H1 (cell line): ENCODE measurements at regions not wholly inside any gene's neighbourhood (a gene's known extent, or its start where the extent isn't known, plus 50 kb on each side); places are given as distances from the start of the nearest gene placed in this dataset.

ENCODE experiments used
- BACH1 ChIP-seq: IDR thresholded peaks from 2 replicates; pipeline ENCODE4 v1.6.1; 2012; ENCODE audit warnings: low read length, improper control_type of control experiment
- CREB1 ChIP-seq: IDR thresholded peaks from 2 replicates; pipeline ENCODE4 v1.6.1; 2012; ENCODE audit warnings: inconsistent platforms
- EZH2 ChIP-seq: fragments of 200-600 bp; sonication (generic); IDR thresholded peaks from 2 replicates; pipeline ENCODE4 v1.7.1; 2012; ENCODE audit warnings: low read depth, mild to moderate bottlenecking, moderate library complexity, low read length, inconsistent platforms; ENCODE audit not compliant: severe bottlenecking
- PHF8 ChIP-seq: fragments of 200-600 bp; sonication (generic); conservative IDR thresholded peaks from 2 replicates; pipeline ENCODE4 v1.7.1; 2012; ENCODE audit warnings: low read depth, mild to moderate bottlenecking, inconsistent platforms, low read length, moderate library complexity
- SAP30 ChIP-seq: fragments of 300-600 bp; sonication (generic); IDR thresholded peaks from 2 replicates; pipeline ENCODE4 v1.7.1; 2012; ENCODE audit warnings: low read length, moderate library complexity, mild to moderate bottlenecking, inconsistent platforms; ENCODE audit not compliant: insufficient read depth, insufficient replicate concordance
- SP1 ChIP-seq: IDR thresholded peaks from 2 replicates; pipeline ENCODE4 v1.6.1; 2011; ENCODE audit warnings: low read depth, low read length
- SP4 ChIP-seq: IDR thresholded peaks from 2 replicates; pipeline ENCODE4 v1.6.1; 2012; ENCODE audit warnings: low read length, inconsistent platforms
- TCF12 ChIP-seq: IDR thresholded peaks from 2 replicates; pipeline ENCODE4 v1.6.1; 2011; ENCODE audit warnings: low read depth, mild to moderate bottlenecking, low read length
- TF ChIP-seq, protein P1 (sequence below): fragments of 300-600 bp; sonication (generic); IDR thresholded peaks from 2 replicates; pipeline ENCODE4 v1.7.1; 2012; ENCODE audit warnings: low read length, moderate library complexity, mild to moderate bottlenecking, inconsistent platforms; ENCODE audit not compliant: insufficient replicate concordance
- TF ChIP-seq, protein P2 (sequence below): IDR thresholded peaks from 2 replicates; pipeline ENCODE4 v1.6.1; 2012; ENCODE audit warnings: inconsistent platforms

DNA sequence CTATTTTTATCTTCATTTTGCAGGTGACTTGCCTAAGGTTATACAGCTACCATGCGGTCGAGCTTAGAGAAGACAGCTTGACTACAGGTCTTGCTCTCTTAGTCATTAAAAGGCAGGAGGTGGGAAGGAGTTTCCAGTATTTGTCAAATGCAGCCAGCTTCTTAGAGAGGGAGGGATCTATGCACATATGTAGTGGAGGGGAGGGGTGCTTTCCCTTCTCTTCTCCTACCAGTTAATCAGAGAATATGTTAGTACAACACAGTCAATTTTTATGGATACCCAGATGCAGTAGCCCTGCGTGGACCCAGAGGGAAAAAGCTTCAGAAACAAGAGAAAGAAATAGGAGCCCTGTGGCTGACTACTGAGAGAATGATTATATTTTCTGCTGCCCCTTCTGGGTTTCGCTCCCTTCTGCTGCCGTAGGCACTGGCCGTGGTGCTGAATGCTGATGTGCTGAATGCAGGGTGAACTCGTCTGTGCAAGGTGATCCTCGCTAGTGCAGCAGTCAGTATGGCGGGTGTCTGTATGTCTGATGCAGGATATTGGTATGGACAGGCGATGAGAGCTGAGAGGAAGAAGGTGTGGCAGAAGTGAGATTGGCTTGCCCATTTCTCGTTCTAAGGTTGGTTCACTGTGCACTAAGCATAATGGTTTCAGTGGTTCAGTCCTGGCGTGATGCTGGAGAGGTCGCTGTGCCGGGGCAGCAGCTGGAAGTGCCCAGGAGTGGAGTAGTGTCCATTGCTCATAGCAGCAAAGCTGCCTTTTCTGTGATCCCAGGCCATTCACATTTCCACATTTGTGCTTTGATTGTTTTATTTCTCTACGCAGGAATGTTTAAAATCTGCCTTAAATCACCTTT, 189.2 kb upstream of the PODXL start (continued):
- TF ChIP-seq, protein P1, sequence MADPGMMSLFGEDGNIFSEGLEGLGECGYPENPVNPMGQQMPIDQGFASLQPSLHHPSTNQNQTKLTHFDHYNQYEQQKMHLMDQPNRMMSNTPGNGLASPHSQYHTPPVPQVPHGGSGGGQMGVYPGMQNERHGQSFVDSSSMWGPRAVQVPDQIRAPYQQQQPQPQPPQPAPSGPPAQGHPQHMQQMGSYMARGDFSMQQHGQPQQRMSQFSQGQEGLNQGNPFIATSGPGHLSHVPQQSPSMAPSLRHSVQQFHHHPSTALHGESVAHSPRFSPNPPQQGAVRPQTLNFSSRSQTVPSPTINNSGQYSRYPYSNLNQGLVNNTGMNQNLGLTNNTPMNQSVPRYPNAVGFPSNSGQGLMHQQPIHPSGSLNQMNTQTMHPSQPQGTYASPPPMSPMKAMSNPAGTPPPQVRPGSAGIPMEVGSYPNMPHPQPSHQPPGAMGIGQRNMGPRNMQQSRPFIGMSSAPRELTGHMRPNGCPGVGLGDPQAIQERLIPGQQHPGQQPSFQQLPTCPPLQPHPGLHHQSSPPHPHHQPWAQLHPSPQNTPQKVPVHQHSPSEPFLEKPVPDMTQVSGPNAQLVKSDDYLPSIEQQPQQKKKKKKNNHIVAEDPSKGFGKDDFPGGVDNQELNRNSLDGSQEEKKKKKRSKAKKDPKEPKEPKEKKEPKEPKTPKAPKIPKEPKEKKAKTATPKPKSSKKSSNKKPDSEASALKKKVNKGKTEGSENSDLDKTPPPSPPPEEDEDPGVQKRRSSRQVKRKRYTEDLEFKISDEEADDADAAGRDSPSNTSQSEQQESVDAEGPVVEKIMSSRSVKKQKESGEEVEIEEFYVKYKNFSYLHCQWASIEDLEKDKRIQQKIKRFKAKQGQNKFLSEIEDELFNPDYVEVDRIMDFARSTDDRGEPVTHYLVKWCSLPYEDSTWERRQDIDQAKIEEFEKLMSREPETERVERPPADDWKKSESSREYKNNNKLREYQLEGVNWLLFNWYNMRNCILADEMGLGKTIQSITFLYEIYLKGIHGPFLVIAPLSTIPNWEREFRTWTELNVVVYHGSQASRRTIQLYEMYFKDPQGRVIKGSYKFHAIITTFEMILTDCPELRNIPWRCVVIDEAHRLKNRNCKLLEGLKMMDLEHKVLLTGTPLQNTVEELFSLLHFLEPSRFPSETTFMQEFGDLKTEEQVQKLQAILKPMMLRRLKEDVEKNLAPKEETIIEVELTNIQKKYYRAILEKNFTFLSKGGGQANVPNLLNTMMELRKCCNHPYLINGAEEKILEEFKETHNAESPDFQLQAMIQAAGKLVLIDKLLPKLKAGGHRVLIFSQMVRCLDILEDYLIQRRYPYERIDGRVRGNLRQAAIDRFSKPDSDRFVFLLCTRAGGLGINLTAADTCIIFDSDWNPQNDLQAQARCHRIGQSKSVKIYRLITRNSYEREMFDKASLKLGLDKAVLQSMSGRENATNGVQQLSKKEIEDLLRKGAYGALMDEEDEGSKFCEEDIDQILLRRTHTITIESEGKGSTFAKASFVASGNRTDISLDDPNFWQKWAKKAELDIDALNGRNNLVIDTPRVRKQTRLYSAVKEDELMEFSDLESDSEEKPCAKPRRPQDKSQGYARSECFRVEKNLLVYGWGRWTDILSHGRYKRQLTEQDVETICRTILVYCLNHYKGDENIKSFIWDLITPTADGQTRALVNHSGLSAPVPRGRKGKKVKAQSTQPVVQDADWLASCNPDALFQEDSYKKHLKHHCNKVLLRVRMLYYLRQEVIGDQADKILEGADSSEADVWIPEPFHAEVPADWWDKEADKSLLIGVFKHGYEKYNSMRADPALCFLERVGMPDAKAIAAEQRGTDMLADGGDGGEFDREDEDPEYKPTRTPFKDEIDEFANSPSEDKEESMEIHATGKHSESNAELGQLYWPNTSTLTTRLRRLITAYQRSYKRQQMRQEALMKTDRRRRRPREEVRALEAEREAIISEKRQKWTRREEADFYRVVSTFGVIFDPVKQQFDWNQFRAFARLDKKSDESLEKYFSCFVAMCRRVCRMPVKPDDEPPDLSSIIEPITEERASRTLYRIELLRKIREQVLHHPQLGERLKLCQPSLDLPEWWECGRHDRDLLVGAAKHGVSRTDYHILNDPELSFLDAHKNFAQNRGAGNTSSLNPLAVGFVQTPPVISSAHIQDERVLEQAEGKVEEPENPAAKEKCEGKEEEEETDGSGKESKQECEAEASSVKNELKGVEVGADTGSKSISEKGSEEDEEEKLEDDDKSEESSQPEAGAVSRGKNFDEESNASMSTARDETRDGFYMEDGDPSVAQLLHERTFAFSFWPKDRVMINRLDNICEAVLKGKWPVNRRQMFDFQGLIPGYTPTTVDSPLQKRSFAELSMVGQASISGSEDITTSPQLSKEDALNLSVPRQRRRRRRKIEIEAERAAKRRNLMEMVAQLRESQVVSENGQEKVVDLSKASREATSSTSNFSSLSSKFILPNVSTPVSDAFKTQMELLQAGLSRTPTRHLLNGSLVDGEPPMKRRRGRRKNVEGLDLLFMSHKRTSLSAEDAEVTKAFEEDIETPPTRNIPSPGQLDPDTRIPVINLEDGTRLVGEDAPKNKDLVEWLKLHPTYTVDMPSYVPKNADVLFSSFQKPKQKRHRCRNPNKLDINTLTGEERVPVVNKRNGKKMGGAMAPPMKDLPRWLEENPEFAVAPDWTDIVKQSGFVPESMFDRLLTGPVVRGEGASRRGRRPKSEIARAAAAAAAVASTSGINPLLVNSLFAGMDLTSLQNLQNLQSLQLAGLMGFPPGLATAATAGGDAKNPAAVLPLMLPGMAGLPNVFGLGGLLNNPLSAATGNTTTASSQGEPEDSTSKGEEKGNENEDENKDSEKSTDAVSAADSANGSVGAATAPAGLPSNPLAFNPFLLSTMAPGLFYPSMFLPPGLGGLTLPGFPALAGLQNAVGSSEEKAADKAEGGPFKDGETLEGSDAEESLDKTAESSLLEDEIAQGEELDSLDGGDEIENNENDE = no peak
- no peak for TF ChIP-seq BACH1
- 0 out of 2 replicates have a peak, but pooled peaks have one; percentile 14 for TF ChIP-seq CREB1
- TF ChIP-seq PHF8 = no peak
- TF ChIP-seq, protein P2, sequence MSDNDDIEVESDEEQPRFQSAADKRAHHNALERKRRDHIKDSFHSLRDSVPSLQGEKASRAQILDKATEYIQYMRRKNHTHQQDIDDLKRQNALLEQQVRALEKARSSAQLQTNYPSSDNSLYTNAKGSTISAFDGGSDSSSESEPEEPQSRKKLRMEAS = no peak
- TF ChIP-seq SAP30 = peak; percentile 53
- no peak for TF ChIP-seq TCF12
- no peak for TF ChIP-seq SP4
- TF ChIP-seq EZH2 = no peak
- no peak for TF ChIP-seq SP1
